Mesenchymal stem cell (in vitro differentiated cells and primary cell): ENCODE measurements at regions not wholly inside any gene's neighbourhood (a gene's known extent, or its start where the extent isn't known, plus 50 kb on each side); places are given as distances from the start of the nearest gene placed in this dataset.

ENCODE experiments used
- DNase-seq: peaks from one replicate; pipeline ENCODE4 v3.0.0-alpha.2; 2013
- H2AFZ ChIP-seq: one replicate; pipeline ENCODE4 v1.6.1; 2013; ENCODE audit warnings: low read depth, mild to moderate bottlenecking, control low read depth, inconsistent platforms, low read length, moderate library complexity
- H2AK5ac ChIP-seq: 2 replicates; pipeline ENCODE4 v1.6.1; 2013; ENCODE audit warnings: low read length, moderate library complexity, mild to moderate bottlenecking, inconsistent platforms; ENCODE audit not compliant: severe bottlenecking
- H2BK120ac ChIP-seq: one replicate; pipeline ENCODE4 v1.6.1; 2013; ENCODE audit warnings: low read depth, mild to moderate bottlenecking, inconsistent platforms, low read length, moderate library complexity
- H2BK12ac ChIP-seq, 2 experiments: one replicate each; pipeline ENCODE4 v1.6.1; 2013; ENCODE audit warnings: inconsistent platforms in 2 of 2, low read length in 2 of 2, mild to moderate bottlenecking in 2 of 2, moderate library complexity in 2 of 2, control low read depth in 1 of 2
- H2BK15ac ChIP-seq: one replicate; pipeline ENCODE4 v1.6.1; 2013; ENCODE audit warnings: mild to moderate bottlenecking, low read depth, inconsistent platforms; ENCODE audit not compliant: poor library complexity, severe bottlenecking
- H2BK5ac ChIP-seq: 2 replicates; pipeline ENCODE4 v1.6.1; 2013; ENCODE audit warnings: low read depth, mild to moderate bottlenecking, low read length, control low read depth, inconsistent platforms; ENCODE audit not compliant: poor library complexity, severe bottlenecking
- H3K14ac ChIP-seq, 2 experiments: one replicate each; pipeline ENCODE4 v1.6.1; 2013; ENCODE audit warnings: inconsistent platforms in 2 of 2, low read length in 2 of 2, control low read depth in 1 of 2, mild to moderate bottlenecking in 1 of 2, moderate library complexity in 1 of 2
- H3K18ac ChIP-seq, 2 experiments: one replicate each; pipeline ENCODE4 v1.6.1; 2013; ENCODE audit warnings: inconsistent platforms in 2 of 2, low read length in 2 of 2, control low read depth in 1 of 2, low read depth in 1 of 2, mild to moderate bottlenecking in 1 of 2
- H3K23ac ChIP-seq, 2 experiments: one replicate each; pipeline ENCODE4 v1.6.1; 2013; ENCODE audit warnings: inconsistent platforms in 2 of 2, low read length in 2 of 2, mild to moderate bottlenecking in 2 of 2, moderate library complexity in 2 of 2, control low read depth in 1 of 2
- H3K27ac ChIP-seq: 2 replicates; pipeline ENCODE4 v1.5.1; 2013; ENCODE audit warnings: mild to moderate bottlenecking, moderate library complexity, low read length, control low read depth, inconsistent platforms; ENCODE audit not compliant: poor library complexity, severe bottlenecking
- H3K27me3 ChIP-seq, 2 experiments: 2 replicates each; pipeline versions ENCODE4 v1.6.1 to v1.7.0; 2013; ENCODE audit warnings: low read length in 2 of 2, mild to moderate bottlenecking in 2 of 2, moderate library complexity in 2 of 2, control low read depth in 1 of 2, inconsistent platforms in 1 of 2; ENCODE audit not compliant: control insufficient read depth in 1 of 2, insufficient read depth in 1 of 2
- H3K36me3 ChIP-seq, 2 experiments: 2 replicates each; pipeline versions ENCODE4 v1.6.1 to v1.7.0; 2013; ENCODE audit warnings: low read length in 2 of 2, control low read depth in 1 of 2, inconsistent platforms in 1 of 2, low read depth in 1 of 2, mild to moderate bottlenecking in 1 of 2; ENCODE audit not compliant: insufficient read depth in 2 of 2, control insufficient read depth in 1 of 2
- H3K4ac ChIP-seq, 2 experiments: one replicate each; pipeline ENCODE4 v1.6.1; 2013; ENCODE audit warnings: inconsistent platforms in 2 of 2, low read length in 2 of 2, mild to moderate bottlenecking in 2 of 2, moderate library complexity in 2 of 2, control low read depth in 1 of 2, low read depth in 1 of 2
- H3K4me1 ChIP-seq: 2 replicates; pipeline ENCODE4 v1.6.1; 2013; ENCODE audit warnings: low read depth, low read length, control low read depth; ENCODE audit not compliant: control insufficient read depth, insufficient read depth
- H3K4me2 ChIP-seq: 2 replicates; pipeline ENCODE4 v1.6.1; 2013; ENCODE audit warnings: low read length, mild to moderate bottlenecking, inconsistent platforms; ENCODE audit not compliant: poor library complexity, severe bottlenecking
- H3K4me3 ChIP-seq, 2 experiments: 2 replicates each; pipeline versions ENCODE4 v1.5.1 to v1.7.0; 2013; ENCODE audit warnings: low read length in 2 of 2, mild to moderate bottlenecking in 2 of 2, control low read depth in 1 of 2, low read depth in 1 of 2; ENCODE audit not compliant: insufficient read depth in 1 of 2
- H3K79me1 ChIP-seq: replicated peaks from 2 replicates; pipeline ENCODE4 v1.6.1; 2013; ENCODE audit warnings: mild to moderate bottlenecking, control low read depth, low read length, inconsistent platforms; ENCODE audit not compliant: poor library complexity, severe bottlenecking
- H3K9ac ChIP-seq: 2 replicates; pipeline ENCODE4 v1.7.0; 2013; ENCODE audit warnings: mild to moderate bottlenecking, low read length, moderate library complexity
- H3K9me3 ChIP-seq: 2 replicates; pipeline ENCODE4 v1.7.0; 2013; ENCODE audit warnings: mild to moderate bottlenecking, low read length; ENCODE audit not compliant: control insufficient read depth
- H4K8ac ChIP-seq: one replicate; pipeline ENCODE4 v1.6.1; 2013; ENCODE audit warnings: inconsistent platforms, mild to moderate bottlenecking, low read length, moderate library complexity
- H4K91ac ChIP-seq: one replicate; pipeline ENCODE4 v1.6.1; 2013; ENCODE audit warnings: mild to moderate bottlenecking, low read length, inconsistent platforms
- WGBS: methylation state at CpG from one replicate; pipeline ENCODE4 v1.1.7; 2013; ENCODE audit warnings: mixed read lengths; 5-methylcytosine and 5-hydroxymethylcytosine counted together

DNA sequence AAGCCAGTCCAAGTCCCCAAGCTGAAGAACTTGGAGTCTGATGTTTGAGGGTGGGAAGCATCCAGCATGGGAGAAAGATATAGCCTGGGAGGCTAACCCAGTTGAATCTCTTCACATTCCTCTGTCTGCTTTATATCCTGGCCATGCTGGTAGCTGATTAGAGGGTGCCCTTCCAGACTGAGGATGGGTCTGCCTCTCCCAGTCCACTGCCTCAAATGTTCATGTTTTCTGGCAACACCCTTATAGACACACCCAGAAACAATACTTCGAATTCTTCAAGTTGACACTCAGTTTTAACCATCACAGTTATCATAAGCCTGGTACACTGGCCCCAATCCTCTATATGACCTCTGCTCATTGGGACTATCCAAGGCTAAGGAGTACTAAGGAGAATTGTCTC lies 124.1 kb upstream of the WDR1 start:
- no peak overlapping the region for H2BK120ac ChIP-seq
- H2BK15ac ChIP-seq: no peak overlapping the region
- no peaks in the 10 kb centered on the region for H3K4me1 ChIP-seq
- peaks cover 0 to 8% of the 10 kb centered on the region in 2 experiments for H3K27me3 ChIP-seq
- H3K27ac ChIP-seq: no peak overlapping the region
- no peak overlapping the region for H4K91ac ChIP-seq
- H2BK5ac ChIP-seq: no peak overlapping the region
- H3K23ac ChIP-seq: no peak overlapping the region
- no peak overlapping the region for H3K4me3 ChIP-seq
- no peak overlapping the region for H3K9ac ChIP-seq
- no peak overlapping the region for H3K4me2 ChIP-seq
- H3K4ac ChIP-seq: no peak overlapping the region
- H3K36me3 ChIP-seq: no peaks in the 10 kb centered on the region
- no peak overlapping the region for H3K18ac ChIP-seq
- H3K14ac ChIP-seq: no peak overlapping the region
- no peaks in the 10 kb centered on the region for H3K79me1 ChIP-seq
- no peaks in the 10 kb centered on the region for H3K9me3 ChIP-seq
- WGBS: 0% methylated on average over 1 of the region's 1 CpG
- no peak overlapping the region for H4K8ac ChIP-seq
- H2BK12ac ChIP-seq: no peak overlapping the region
- H2AFZ ChIP-seq: no peak overlapping the region
- H2AK5ac ChIP-seq: no peak overlapping the region
- no peak for DNase-seq

DNA sequence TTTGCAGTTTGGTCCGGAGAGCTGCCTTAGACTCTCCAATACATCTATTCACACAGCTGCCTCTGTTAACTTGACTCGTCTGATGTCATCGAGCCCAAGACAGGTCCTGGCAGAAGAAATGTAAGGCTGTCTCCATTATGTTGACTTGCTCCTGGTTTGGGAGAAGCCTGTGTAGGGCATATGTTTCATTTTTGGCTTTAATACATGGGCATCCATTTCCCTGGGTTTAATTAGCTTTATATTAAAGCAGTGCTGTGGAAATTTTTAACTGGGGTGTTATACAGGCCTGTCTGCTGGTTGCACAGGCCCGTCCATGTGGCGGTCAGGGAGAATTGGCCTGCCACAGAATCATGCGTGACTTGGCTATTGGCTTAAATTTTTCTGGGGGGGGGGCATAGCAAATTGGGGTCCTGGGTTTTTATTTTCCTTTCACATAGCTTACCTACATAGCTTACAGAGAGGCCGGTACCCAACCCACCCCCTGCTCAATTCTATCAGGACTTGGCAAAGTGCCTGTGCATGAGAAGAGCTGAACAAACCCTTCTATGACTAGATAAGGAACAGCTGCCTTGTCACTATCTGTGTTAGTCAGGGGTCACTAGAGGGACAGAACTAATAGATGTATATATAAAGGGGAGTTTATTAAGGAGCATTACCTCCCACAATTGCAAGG lies 123.5 kb upstream of the WDR1 start:
- H3K4me3 ChIP-seq: no peak overlapping the region
- no peak overlapping the region for H2BK12ac ChIP-seq
- H3K9me3 ChIP-seq: no peaks in the 10 kb centered on the region
- H3K4ac ChIP-seq: no peak overlapping the region
- no peak overlapping the region for H3K27ac ChIP-seq
- no peak overlapping the region for H3K23ac ChIP-seq
- H2AFZ ChIP-seq: no peak overlapping the region
- H3K4me1 ChIP-seq: no peaks in the 10 kb centered on the region
- H4K8ac ChIP-seq: no peak overlapping the region
- peaks cover 0 to 13% of the 10 kb centered on the region in 2 experiments for H3K27me3 ChIP-seq
- H3K79me1 ChIP-seq: no peaks in the 10 kb centered on the region
- H3K18ac ChIP-seq: no peak overlapping the region
- DNase-seq: no peak
- H3K36me3 ChIP-seq: no peaks in the 10 kb centered on the region
- no peak overlapping the region for H2BK15ac ChIP-seq
- no peak overlapping the region for H3K9ac ChIP-seq
- H2BK5ac ChIP-seq: no peak overlapping the region
- H2BK120ac ChIP-seq: no peak overlapping the region
- no peak overlapping the region for H3K4me2 ChIP-seq
- no peak overlapping the region for H4K91ac ChIP-seq
- 81% methylated on average over 6 of the region's 7 CpGs for WGBS
- no peak overlapping the region for H2AK5ac ChIP-seq
- no peak overlapping the region for H3K14ac ChIP-seq

DNA sequence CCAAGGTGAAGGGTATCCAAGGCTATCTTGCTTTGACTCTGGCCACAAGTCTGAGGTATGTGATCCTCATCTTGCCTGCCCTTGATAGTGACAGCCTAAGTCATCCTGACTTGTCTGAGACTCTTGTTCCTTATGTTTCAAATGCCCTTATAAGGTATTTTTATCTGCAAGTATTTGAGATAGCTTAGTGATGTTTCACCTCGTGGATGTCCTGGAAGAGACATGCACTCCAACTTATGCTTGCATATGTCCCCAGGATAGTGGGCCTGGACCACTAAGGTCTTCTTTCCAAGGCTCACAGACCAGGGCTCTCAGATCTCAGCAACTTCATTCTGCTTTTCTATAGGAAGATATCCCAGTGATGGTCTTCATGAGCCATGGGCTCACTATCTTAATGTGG lies 120.5 kb upstream of the WDR1 start:
- no peak overlapping the region for H3K9ac ChIP-seq
- no peak overlapping the region for H4K91ac ChIP-seq
- no peak overlapping the region for H2BK120ac ChIP-seq
- H3K23ac ChIP-seq: no peak overlapping the region
- no peak for DNase-seq
- no peaks in the 10 kb centered on the region for H3K9me3 ChIP-seq
- no peak overlapping the region for H3K27ac ChIP-seq
- H2BK12ac ChIP-seq: no peak overlapping the region
- H3K36me3 ChIP-seq: no peaks in the 10 kb centered on the region
- H3K14ac ChIP-seq: no peak overlapping the region
- H2BK15ac ChIP-seq: no peak overlapping the region
- no peak overlapping the region for H3K4me3 ChIP-seq
- H2BK5ac ChIP-seq: no peak overlapping the region
- H3K79me1 ChIP-seq: no peaks in the 10 kb centered on the region
- H3K4me2 ChIP-seq: no peak overlapping the region
- no peak overlapping the region for H4K8ac ChIP-seq
- no peaks in the 10 kb centered on the region for H3K4me1 ChIP-seq
- WGBS: 33% methylated on average over 1 of the region's 1 CpG
- no peak overlapping the region for H3K18ac ChIP-seq
- no peak overlapping the region for H2AFZ ChIP-seq
- peaks cover 0 to 17% of the 10 kb centered on the region in 2 experiments for H3K27me3 ChIP-seq
- no peak overlapping the region for H3K4ac ChIP-seq
- H2AK5ac ChIP-seq: no peak overlapping the region

DNA sequence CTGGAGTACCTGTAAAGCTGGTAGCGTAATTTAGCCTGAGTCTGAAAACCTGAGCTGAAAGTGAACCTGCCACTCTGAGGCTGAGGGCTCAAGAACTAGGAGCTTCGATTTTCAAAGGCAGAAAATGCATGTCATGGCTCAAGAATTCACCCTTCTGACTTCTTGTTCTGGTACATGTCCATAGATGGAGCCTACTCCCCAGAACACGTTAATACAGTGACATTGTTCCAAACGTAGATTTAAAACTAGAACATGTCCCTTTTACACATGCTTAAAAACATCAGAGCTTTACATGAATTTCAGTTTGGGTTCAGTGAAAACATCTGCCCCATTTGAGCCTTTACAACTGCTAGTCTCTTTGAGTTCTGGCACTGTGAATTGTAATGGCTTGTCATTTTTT lies 115.5 kb upstream of the WDR1 start:
- no peak overlapping the region for H2BK5ac ChIP-seq
- no peak overlapping the region for H3K23ac ChIP-seq
- no peak overlapping the region for H3K4ac ChIP-seq

More for the DNA sequence above, 115.5 kb upstream of the WDR1 start:
- no peak overlapping the region for H3K9ac ChIP-seq
- no peaks in the 10 kb centered on the region for H3K4me1 ChIP-seq
- no peaks in the 10 kb centered on the region for H3K9me3 ChIP-seq
- H3K79me1 ChIP-seq: no peaks in the 10 kb centered on the region
- no peak overlapping the region for H2BK12ac ChIP-seq
- H3K4me2 ChIP-seq: no peak overlapping the region
- H4K91ac ChIP-seq: no peak overlapping the region
- DNase-seq: no peak
- H2AFZ ChIP-seq: no peak overlapping the region
- no peak overlapping the region for H2BK15ac ChIP-seq
- 53% methylated on average over 4 of the region's 4 CpGs for WGBS
- H3K4me3 ChIP-seq: no peak overlapping the region
- H3K27ac ChIP-seq: no peak overlapping the region
- H2AK5ac ChIP-seq: no peak overlapping the region
- H4K8ac ChIP-seq: no peak overlapping the region
- no peak overlapping the region for H3K14ac ChIP-seq
- H3K27me3 ChIP-seq: peaks cover 0 to 13% of the 10 kb centered on the region in 2 experiments
- H3K18ac ChIP-seq: no peak overlapping the region
- no peak overlapping the region for H2BK120ac ChIP-seq
- no peaks in the 10 kb centered on the region for H3K36me3 ChIP-seq
